ENCODE measurements at regions not wholly inside any gene's neighbourhood (a gene's known extent, or its start where the extent isn't known, plus 50 kb on each side); places are given as distances from the start of the nearest gene placed in this dataset.

DNA sequence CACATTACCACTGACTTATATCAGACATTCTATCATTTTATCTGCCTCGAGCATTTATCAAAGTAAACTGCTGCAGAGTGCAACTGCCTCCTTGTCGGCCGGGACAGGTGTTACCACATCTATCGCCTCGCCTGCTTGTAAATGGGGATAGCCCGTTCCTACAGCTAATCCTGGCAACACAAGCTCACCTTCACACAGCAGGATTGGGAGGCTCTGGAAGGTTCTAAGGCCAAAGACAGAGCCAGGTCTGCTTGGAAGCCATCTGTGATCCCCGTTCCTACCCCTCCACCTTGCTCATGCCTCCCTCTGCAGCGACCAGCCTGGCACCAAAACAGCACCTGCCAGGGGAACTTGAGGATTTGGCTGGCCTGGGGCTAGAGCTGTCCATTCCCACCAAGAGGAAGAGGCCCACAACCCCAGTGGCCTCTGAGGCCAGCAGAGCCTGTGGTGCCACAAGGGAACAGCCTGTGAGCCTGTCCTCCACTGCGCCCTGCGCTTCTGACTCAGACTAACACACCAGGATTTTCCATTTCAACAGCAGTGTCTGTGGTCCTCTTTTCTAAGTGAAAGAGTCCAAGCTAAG lies 114.8 kb upstream of the DIO3 start:
- no peak for DNase-seq (ENCODE audit: low spot score)

- DNase-seq (ENCODE audit: low spot score), result no peak
Measured at GRCh38 chr14:101449114-101449513, 112.2 kb upstream of the DIO3 start.

DNA sequence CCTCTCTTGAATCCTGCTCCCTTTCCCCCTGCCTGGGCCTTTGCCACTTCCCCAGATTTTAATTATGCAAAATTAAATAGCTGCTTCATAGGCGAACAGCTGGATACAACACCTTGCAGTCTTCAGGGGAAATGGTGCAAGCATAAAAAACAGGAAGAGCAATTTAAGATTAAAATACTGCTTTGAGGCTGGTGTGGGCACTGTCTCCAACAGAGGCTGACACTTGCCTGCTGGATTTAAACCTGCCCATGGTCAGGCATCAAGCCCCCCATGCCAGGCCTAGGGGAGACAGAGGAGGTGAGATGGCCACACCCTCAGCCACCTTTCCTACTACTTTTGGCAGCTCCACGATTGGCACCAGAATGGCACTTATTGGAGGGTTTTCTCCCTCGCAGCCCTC lies 110.1 kb upstream of the DIO3 start:
- no peak for DNase-seq (ENCODE audit: low spot score)

- DNase-seq (ENCODE audit: low spot score), result no peak
Measured at GRCh38 chr14:101453225-101453624, 108.1 kb upstream of the DIO3 start.

GRCh38 chr14:101454229-101454628 lies 107.1 kb upstream of the DIO3 start:
- DNase-seq (ENCODE audit: low spot score), result no peak

- no peak for DNase-seq (ENCODE audit: low spot score)
Measured at GRCh38 chr14:101456246-101457175, 104.8 kb upstream of the DIO3 start.

DNA sequence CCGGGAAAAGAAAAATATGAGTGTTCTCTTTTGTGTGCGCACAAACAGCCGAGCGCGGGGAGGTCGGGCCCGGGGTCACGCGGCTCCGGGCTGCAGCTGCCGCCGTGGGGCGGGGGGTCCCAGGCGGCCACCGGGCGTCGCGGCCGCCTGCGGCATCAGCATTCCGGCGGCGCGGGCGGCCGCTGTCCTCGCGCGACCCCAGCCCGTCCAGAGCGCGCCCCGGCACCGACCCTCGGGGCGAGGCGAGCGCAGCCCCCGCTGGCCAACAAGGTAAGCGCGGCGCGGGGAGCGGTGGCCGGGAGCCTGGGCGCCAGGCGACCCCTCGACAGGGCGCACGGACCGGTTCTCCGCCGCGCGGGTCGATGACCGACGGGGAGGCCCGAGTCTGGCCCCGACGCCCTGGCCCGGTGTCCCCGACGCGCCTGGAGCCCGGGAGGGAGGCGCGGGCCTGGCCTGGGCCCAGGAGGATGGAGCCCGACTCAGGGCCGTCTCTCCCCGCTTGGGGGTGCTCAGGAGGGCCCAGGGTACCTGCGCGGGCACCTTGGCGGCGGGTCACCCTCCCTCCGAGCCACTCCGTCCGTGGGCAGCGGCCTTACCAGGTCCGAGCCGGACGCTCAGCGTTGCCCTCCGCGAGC lies 103.9 kb upstream of the DIO3 start:
- no peak for DNase-seq (ENCODE audit: low spot score)

DNA sequence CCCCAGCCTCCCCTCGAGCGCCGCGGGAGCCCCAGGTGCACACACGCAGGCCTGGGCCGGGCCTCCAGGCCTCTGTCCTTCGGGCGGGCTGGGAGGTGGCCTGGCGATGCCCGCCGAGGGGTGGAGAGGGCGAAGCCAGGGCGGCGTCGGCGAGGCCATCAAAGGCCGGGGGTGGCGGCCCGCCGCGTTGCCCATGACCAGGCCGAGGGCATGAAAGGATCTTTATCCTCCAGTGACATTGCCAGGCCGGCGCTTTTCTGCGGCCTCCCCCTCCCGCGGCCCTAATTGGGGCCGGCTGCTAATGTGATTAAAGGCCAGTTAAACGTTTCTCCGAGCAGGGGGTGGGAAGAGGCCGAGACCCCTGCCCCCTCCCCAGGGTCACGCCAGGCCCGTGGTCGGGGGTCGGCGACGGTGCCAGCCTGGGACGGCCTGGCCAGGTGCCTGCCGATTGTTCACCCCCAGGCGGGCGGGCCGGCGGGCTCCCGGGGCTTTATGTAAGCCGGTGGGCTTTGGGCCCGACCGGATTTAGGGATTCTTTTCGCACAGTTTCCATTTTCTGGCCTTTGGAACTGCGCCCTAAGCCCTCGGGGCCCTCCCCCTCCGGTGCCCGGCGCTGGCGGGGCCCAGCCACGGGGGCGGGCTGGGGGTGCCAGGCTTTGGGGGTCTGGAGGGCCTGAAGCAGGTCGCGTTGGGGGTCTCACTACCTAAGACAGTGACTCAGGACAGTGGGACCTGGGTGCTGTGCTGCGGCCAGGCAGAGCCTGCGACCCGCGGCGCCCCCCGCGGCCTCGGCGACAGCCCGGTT lies 103.2 kb upstream of the DIO3 start:
- no peak for DNase-seq (ENCODE audit: low spot score)

GRCh38 chr14:101458741-101459550 lies 102.3 kb upstream of the DIO3 start:
- no peak for DNase-seq (ENCODE audit: low spot score)

DNA sequence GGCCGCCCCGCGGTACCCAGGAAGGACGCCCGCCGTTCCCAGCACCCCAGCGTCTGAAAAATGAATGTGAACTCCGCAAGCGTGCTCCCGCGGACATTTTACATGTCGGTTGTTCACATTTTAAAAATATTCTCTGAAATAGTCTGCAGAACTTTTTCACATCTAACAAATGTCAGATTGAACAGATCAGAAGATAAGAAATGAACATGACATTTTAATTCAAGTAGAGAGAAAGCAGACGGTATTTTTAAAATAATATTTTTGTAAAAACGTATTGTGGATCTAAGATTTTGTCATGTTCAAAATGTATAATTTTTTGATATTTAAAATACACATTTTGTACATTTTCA lies 101.8 kb upstream of the DIO3 start:
- DNase-seq (ENCODE audit: low spot score), result no peak

DNA sequence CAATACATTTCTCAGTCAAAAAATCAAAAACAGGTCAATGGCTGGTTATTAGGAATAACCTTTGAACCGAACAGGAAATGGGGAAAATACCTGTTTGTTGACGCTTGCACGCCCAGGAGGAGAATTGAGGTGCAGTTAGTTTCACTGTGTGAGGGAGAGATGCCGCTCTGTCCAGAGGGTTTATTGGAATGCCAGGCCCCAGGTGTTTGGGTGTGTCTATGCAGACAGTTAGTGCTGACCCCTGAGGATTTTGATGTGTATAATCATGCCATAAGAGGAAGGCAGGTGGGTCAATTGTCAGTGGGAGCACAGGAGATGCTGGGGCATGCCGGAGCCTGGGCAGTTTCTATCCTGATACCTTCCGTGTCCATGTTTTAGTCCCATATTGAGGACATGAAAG lies 100.8 kb upstream of the DIO3 start:
- DNase-seq (ENCODE audit: low spot score), result no peak

GRCh38 chr14:101460986-101461750 lies 100.1 kb upstream of the DIO3 start:
- DNase-seq (ENCODE audit: low spot score), result no peak

- no peak for DNase-seq (ENCODE audit: low spot score)
Measured at GRCh38 chr14:101461891-101462290, 99.4 kb upstream of the DIO3 start.

DNA sequence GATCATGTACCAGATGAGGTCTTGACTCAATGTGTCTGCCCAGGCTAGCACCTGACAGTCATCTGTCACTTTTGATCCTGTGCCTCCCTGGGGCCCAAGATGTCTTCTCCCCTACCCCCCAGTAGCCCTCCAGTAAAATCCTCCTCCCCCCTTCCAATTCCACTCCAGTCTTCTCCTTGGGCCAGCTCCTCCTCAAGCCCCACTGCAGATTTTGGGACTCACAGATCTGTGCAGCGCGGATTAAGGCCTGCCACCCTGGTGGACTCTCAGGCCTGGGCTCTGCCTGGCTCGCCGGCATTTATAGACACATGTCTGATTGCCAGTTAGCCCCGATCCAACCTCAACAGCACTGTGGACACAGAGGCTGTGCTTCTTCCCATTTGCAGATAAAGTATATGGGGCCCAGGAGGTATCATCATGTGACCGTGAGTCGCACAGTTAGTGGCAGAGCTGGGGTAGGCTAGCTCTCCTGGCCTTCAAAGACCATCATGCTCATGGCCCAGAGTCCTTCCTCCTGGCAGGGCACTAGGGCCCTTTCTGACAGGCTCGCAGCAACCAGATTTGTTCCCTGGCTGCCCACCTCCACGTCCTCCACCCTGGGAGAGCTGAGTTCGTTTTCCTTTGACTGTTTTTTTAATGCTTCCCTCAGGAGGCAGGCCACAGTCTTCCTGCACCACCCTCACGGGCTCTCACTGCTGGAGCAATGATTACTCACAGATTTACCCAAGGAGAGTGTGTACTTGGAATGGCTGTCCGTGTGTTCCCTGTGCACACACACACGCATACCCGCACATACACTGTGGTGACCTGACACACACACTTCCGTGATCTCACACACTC lies 98.3 kb upstream of the DIO3 start:
- DNase-seq (ENCODE audit: low spot score), result no peak

- DNase-seq (ENCODE audit: low spot score), result no peak
Measured at GRCh38 chr14:101463566-101464171, 97.6 kb upstream of the DIO3 start.

DNA sequence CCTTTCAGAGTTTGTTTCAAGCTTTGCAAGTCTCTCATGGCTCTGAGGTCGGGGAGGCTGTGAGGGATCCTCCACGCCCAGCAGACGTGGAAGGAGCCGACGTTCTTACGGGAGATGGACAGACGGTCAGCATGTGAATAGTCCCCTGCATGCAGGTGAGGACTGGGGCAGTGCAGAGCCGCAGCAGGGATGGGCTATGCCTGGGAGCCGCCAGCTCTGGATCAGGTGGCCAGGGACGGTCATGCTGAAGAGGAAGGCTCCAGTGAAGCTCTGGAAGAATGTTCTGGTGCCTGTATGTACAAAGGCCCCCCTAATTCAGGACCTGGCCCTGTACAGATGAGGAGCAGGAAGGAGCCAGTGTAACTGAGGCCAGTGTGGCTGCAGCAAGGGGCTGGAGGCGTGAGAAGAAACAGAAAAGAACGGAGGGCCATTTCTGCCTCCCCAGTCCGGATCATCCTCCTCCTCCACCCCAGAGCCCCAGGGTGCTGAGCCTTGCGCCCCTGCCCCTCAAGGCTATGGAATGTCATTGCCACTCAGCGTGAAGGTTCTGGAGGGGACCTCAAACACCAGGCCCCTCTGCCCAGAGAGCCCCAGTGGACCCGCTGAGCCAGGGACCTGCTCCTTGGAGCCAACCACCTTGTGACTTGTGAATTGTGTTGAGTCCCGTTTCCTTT lies 96.8 kb upstream of the DIO3 start:
- no peak for DNase-seq (ENCODE audit: low spot score)

DNA sequence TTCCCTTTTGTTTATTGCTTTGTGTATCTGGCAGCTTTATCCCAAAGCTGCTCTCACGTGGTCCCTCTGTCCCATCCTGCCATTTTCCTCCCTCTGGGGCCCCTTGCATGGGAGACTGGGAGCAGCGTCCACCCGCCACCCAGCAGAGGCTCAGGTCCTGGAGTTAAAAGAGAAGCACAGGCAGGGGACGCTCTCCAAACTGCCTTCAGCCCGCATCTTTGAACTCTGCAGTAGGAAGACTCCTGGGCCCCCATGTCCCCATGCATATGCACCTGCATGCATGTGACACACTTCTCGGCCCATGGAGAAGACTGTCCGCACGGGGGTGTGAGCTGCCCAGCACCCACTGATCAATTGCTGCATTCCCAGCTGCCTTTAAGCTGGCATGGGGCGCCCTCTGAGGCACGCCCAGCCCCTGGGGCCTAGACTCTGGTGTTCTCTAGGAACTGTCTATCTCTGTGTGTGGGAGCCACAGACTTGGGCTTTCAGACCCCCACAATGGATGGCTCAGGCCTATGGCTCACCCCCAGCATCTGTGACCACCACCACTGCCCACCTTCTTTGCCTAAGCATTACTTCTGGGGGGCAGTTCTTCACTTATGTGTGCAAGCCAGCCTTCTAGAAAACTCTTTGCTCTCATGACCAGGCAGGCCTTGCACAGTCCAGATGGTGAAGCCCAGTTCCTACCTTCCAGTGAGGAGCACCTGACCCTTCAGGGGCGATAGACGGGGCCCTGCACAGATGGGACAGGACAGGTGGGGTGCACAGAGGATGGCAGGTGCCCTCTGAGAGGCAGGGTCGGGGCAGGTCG lies 96.1 kb upstream of the DIO3 start:
- no peak for DNase-seq (ENCODE audit: low spot score)
